SKM-1 treated with dmso at 0.1 percent for 144 hours (cell line): ENCODE measurements at regions not wholly inside any gene's neighbourhood (a gene's known extent, or its start where the extent isn't known, plus 50 kb on each side); places are given as distances from the start of the nearest gene placed in this dataset.
"Not testable (repeated sequence)": the region's sequence is repeated elsewhere in the genome, so short reads cannot be mapped to it uniquely, and the experiment has no call there.

ENCODE experiments used
- DNase-seq: peaks from one replicate; lab custom pipeline; 2025; ENCODE audit not compliant: unreplicated experiment; lab: John Stamatoyannopoulos, UW

- DNase-seq: peak; percentile 76
These were observed 376.9 kb upstream of the CTSO start for GRCh38 chr4:156330436-156331031.

GRCh38 chr4:156329779-156330178 is 376.1 kb upstream of the CTSO start:
- peak; percentile 81 for DNase-seq

- no peak for DNase-seq
These were observed 375.2 kb upstream of the CTSO start for GRCh38 chr4:156328882-156329281.

- no peak for DNase-seq
These were observed 372.6 kb upstream of the CTSO start for GRCh38 chr4:156326246-156326645.

- no peak for DNase-seq
These were observed 368.9 kb upstream of the CTSO start for GRCh38 chr4:156322592-156322991.

GRCh38 chr4:156321203-156321602 is 367.5 kb upstream of the CTSO start:
- DNase-seq: no peak

GRCh38 chr4:156313497-156313896 is 359.8 kb upstream of the CTSO start:
- no peak for DNase-seq

GRCh38 chr4:156312261-156312847 is 358.7 kb upstream of the CTSO start:
- DNase-seq: no peak

GRCh38 chr4:156309031-156309430 is 355.4 kb upstream of the CTSO start:
- DNase-seq: no peak

- no peak for DNase-seq
These were observed 350.0 kb upstream of the CTSO start for GRCh38 chr4:156303708-156304107.

GRCh38 chr4:156298230-156298629 is 344.6 kb upstream of the CTSO start:
- no peak for DNase-seq

GRCh38 chr4:156295676-156296195 is 342.1 kb upstream of the CTSO start:
- DNase-seq: no peak

GRCh38 chr4:156294577-156294976 is 340.9 kb upstream of the CTSO start:
- peak; percentile 14 for DNase-seq

- no peak for DNase-seq
These were observed 340.1 kb upstream of the CTSO start for GRCh38 chr4:156293657-156294297.

GRCh38 chr4:156291317-156291716 is 337.7 kb upstream of the CTSO start:
- DNase-seq: no peak

- no peak for DNase-seq
These were observed 337.1 kb upstream of the CTSO start for GRCh38 chr4:156290811-156291210.

- not testable (repeated sequence) for DNase-seq
These were observed 336.4 kb upstream of the CTSO start for GRCh38 chr4:156290026-156290425.

- no peak for DNase-seq
These were observed 327.0 kb upstream of the CTSO start for GRCh38 chr4:156280686-156281085.

- DNase-seq: no peak
These were observed 311.7 kb upstream of the CTSO start for GRCh38 chr4:156265407-156265806.

- DNase-seq: no peak
These were observed 307.6 kb upstream of the CTSO start for GRCh38 chr4:156261230-156261629.

- no peak for DNase-seq
These were observed 301.8 kb upstream of the CTSO start for GRCh38 chr4:156255230-156256007.
